ENCODE measurements at regions not wholly inside any gene's neighbourhood (a gene's known extent, or its start where the extent isn't known, plus 50 kb on each side); places are given as distances from the start of the nearest gene placed in this dataset.
"Not testable (repeated sequence)": the region's sequence is repeated elsewhere in the genome, so short reads cannot be mapped to it uniquely, and the experiment has no call there.

DNA sequence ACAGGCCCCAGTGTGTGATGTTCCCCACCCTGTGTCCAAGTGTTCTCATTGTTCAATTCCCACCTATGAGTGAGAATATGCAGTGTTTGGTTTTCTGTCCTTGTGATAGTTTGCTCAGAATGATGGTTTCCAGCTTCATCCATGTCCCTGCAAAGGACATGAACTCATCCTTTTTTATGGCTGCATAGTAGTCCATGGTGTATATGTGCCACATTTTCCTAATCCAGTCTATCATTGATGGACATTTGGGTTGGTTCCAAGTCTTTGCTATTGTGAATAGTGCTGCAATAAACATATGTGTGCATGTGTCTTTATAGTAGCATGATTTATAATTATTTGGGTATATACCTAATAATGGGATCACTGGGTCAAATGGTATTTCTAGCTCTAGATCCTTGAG is 115.0 kb upstream of the TBX18 start:
- TF ChIP-seq, protein P1, sequence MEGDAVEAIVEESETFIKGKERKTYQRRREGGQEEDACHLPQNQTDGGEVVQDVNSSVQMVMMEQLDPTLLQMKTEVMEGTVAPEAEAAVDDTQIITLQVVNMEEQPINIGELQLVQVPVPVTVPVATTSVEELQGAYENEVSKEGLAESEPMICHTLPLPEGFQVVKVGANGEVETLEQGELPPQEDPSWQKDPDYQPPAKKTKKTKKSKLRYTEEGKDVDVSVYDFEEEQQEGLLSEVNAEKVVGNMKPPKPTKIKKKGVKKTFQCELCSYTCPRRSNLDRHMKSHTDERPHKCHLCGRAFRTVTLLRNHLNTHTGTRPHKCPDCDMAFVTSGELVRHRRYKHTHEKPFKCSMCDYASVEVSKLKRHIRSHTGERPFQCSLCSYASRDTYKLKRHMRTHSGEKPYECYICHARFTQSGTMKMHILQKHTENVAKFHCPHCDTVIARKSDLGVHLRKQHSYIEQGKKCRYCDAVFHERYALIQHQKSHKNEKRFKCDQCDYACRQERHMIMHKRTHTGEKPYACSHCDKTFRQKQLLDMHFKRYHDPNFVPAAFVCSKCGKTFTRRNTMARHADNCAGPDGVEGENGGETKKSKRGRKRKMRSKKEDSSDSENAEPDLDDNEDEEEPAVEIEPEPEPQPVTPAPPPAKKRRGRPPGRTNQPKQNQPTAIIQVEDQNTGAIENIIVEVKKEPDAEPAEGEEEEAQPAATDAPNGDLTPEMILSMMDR (IDR thresholded peaks at IDR 0.05) = not testable (repeated sequence)
- not testable (repeated sequence) for TF ChIP-seq EP300, POLR2A (IDR thresholded peaks at IDR 0.05)
